ENCODE measurements at regions not wholly inside any gene's neighbourhood (a gene's known extent, or its start where the extent isn't known, plus 50 kb on each side); places are given as distances from the start of the nearest gene placed in this dataset.
"Not testable (repeated sequence)": the region's sequence is repeated elsewhere in the genome, so short reads cannot be mapped to it uniquely, and the experiment has no call there.

DNA sequence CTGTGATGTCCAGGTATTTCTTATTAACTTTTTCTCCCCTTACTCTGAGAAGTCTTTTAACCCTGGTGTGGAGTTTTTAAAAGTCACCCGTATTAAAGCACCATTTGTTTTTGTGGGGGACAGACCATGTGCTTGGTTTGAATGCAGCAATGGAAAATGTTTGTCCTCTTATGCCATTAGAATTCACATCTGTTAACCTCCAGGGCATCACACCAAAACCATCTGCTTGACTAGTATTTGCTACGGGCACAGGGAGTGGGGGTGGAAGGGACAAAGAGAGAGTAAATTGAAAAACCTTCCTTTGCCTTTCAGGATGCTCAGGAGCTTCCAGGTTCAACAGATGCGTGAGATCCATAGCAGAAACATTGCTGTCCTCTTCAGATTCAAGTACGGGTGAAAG lies 61.4 kb upstream of the GOLGA8B start:
- no peak for DNase-seq (ENCODE audit: low read depth)
- TF ChIP-seq, protein P1, sequence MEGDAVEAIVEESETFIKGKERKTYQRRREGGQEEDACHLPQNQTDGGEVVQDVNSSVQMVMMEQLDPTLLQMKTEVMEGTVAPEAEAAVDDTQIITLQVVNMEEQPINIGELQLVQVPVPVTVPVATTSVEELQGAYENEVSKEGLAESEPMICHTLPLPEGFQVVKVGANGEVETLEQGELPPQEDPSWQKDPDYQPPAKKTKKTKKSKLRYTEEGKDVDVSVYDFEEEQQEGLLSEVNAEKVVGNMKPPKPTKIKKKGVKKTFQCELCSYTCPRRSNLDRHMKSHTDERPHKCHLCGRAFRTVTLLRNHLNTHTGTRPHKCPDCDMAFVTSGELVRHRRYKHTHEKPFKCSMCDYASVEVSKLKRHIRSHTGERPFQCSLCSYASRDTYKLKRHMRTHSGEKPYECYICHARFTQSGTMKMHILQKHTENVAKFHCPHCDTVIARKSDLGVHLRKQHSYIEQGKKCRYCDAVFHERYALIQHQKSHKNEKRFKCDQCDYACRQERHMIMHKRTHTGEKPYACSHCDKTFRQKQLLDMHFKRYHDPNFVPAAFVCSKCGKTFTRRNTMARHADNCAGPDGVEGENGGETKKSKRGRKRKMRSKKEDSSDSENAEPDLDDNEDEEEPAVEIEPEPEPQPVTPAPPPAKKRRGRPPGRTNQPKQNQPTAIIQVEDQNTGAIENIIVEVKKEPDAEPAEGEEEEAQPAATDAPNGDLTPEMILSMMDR (conservative IDR thresholded peaks at IDR 0.05; ENCODE audit: control insufficient read depth, insufficient read depth, low read depth, low read length): no peak
- no peak overlapping the region for H3K4me3 ChIP-seq (ENCODE audit: control insufficient read depth, low read depth, low read length)

DNA sequence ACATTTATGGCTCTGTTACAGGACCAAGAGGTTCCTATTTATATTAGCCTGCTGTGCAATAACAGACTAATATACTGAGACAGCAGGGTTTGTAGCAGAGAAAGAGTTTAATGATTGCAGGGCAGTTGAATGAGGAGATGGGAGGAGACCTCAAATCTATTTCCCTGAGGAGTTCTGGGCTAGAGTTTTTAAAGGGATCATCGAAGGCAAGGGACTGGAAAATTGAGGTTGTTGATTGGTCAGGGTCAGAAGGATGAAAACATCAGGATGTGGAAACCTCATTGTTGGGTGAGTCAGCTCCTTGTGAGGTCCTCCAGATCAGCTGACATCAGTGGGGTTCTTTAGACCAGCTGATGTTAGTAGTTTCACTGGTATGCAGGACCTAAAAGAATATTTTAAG lies 60.6 kb upstream of the GOLGA8B start:
- peak; percentile 94 for DNase-seq (ENCODE audit: low read depth)
- H3K4me3 ChIP-seq (ENCODE audit: control insufficient read depth, low read depth, low read length): no peak overlapping the region
- TF ChIP-seq, protein P1 (conservative IDR thresholded peaks at IDR 0.05; ENCODE audit: control insufficient read depth, insufficient read depth, low read depth, low read length): no peak

DNA sequence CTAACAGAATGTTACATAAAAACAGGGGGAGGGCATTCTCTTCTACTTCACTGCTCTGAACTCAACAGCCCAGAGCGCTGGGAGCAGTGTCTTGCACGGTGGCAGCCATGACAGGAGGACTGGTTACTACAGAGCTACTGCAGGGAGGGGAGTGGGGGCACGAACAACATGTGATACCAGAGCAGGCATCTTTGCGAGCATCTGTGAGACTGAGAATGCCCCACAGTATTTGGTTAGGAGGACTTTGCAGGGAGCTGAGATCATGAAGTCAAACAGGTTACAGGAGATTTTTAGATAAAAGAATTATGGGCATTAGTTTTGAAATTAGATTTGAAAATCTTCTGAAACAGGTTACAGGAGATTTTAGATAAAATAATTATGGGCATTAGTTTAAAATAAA lies 58.8 kb upstream of the GOLGA8B start:
- no peak for DNase-seq (ENCODE audit: low read depth)
- TF ChIP-seq, protein P1 (conservative IDR thresholded peaks at IDR 0.05; ENCODE audit: control insufficient read depth, insufficient read depth, low read depth, low read length): no peak
- H3K4me3 ChIP-seq (ENCODE audit: control insufficient read depth, low read depth, low read length): no peak overlapping the region

DNA sequence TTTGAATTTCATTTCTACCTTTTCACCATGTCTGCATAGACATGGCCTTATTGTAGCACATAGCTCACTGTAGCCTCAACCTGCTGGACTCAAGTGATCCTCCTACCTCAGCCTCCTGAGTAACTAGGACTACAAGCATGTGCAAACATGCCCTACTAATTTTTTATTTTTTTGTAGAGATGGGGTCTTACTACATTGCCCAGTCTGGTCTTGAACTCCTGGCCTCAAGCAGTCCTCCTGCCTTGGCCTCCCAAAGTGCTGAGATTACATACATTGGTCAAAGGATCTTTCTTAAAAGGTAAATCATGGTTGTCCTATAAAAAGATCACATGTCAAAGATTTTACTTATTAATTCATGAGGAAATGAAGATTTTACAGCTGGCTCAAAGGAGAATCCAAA lies 57.2 kb upstream of the GOLGA8B start:
- DNase-seq (ENCODE audit: low read depth): no peak
- TF ChIP-seq, protein P1 (conservative IDR thresholded peaks at IDR 0.05; ENCODE audit: control insufficient read depth, insufficient read depth, low read depth, low read length): no peak
- H3K4me3 ChIP-seq (ENCODE audit: control insufficient read depth, low read depth, low read length): no peak overlapping the region

DNA sequence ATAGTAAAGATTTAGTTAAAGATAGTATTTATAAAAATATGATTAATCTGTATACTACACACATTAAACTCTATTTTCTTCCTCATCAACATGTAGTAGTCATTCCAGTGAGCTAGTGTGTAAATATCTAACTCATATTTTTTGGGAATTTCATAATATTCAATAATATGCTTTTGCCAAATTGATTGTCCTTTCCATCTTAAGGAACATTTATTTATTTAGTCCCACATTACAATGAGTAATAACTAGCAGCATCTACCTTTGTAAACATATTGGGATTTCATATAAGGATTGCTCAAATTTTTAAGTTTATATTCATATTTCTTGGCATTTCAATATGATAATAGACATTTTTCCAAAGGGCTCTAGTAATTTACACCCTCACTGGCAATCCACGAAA lies 53.9 kb upstream of the GOLGA8B start:
- DNase-seq (ENCODE audit: low read depth): no peak
- H3K4me3 ChIP-seq (ENCODE audit: control insufficient read depth, low read depth, low read length): no peak overlapping the region
- TF ChIP-seq, protein P1 (conservative IDR thresholded peaks at IDR 0.05; ENCODE audit: control insufficient read depth, insufficient read depth, low read depth, low read length): no peak

DNA sequence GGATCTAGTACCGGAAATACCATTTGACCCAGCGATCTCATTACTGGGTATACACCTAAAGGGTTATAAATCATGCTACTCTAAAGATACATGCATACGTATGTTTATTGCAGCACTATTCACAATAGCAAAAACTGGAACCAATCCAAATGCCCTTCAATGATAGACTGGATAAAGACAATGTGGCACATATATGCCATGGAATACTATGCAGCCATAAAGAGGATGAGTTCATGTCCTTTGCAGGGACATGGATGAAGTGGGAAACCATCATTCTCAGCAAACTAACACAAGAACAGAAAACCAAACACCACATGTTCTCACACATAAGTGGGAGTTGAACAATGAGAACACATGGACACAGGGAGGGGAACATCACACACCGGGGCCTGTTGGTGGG lies 50.2 kb upstream of the GOLGA8B start:
- H3K4me3 ChIP-seq (ENCODE audit: control insufficient read depth, low read depth, low read length); DNase-seq (ENCODE audit: low read depth): not testable (repeated sequence)
